ENCODE measurements at regions not wholly inside any gene's neighbourhood (a gene's known extent, or its start where the extent isn't known, plus 50 kb on each side); places are given as distances from the start of the nearest gene placed in this dataset.

DNA sequence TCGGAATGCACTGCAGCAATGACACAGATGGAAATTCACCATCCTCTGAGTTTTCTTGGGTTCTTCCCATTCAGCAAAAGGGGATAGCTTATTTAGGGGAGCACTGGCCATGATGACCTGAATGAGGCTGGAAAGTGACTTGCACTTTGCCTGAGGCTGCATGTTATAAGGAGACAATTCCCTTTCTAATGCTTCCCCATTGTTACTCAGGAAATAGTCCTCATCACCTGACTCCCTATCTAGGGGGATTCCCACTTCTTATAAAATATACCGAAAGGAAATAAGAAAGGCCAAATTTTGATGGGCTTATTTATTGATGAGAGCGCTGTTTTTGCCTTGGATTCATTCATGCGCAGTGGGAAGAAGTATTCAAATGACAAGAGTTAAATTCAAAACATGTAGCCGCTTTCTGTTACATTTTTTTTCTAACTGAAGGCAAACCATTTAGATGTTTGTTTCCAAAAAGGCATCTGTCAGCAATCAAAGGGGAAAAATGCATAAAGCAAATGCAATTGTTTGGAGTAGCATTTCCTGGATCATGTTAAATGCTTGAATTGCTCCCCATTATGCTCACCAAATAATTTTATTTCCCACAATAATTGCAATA, 220.3 kb upstream of the NFIA start (continued):
- TF ChIP-seq, protein P1, sequence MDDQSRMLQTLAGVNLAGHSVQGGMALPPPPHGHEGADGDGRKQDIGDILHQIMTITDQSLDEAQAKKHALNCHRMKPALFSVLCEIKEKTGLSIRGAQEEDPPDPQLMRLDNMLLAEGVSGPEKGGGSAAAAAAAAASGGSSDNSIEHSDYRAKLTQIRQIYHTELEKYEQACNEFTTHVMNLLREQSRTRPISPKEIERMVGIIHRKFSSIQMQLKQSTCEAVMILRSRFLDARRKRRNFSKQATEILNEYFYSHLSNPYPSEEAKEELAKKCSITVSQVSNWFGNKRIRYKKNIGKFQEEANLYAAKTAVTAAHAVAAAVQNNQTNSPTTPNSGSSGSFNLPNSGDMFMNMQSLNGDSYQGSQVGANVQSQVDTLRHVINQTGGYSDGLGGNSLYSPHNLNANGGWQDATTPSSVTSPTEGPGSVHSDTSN (CRISPR knock-in tag; IDR thresholded peaks at IDR 0.05) = no peak

DNA sequence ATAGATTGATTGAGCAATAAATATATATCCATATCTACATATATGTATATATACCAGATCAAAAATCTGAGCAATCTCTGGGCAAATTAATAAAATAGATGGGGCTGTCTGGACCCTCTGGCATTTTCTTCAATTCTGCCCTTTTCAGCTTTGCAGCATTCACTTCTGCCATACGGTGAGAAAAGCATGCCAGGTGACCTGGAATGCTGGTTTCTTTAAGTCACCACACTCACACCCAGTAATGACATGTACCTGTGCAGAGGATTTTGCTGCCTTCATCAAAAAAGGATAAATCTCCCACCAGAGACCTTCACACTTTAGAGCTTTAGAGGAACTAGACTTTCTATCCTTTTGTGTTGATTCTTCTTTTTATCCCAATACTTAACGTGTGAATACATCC, 223.2 kb upstream of the NFIA start:
- H3K4me3 ChIP-seq (ENCODE audit: low read depth, low read length) = no peak overlapping the region
- CTCF ChIA-PET = interaction anchor here (2.8 kb wide), 1 partner anchor 10 kb away, joined by 20 read pairs; no protein-coding TSS in a partner anchor
- no peak overlapping the region for H3K27ac ChIP-seq (ENCODE audit: extremely low read depth, low read depth, low read length)
- POLR2A ChIA-PET = no interaction called here
- H3K4me1 ChIP-seq (ENCODE audit: control insufficient read depth, insufficient read depth, low read length) = no peaks in the 10 kb centered on the region
- no peaks in the 10 kb centered on the region for H3K9me3 ChIP-seq (ENCODE audit: control insufficient read depth, insufficient read depth, low read depth, low read length)
- H3K36me3 ChIP-seq (ENCODE audit: control insufficient read depth in 2 of 2, insufficient read depth in 1 of 2, low read length in 2 of 2) = no peaks in the 10 kb centered on the region
- TF ChIP-seq IKZF3 (tag by site-specific recombination; IDR thresholded peaks at IDR 0.05) (no peak), ZBTB1 (tag by site-specific recombination; IDR thresholded peaks at IDR 0.05) (no peak), ZNF544 (tag by site-specific recombination; IDR thresholded peaks at IDR 0.05) (no peak), ZNF239 (tag by site-specific recombination; IDR thresholded peaks at IDR 0.05) (no peak), YY2 (tag by site-specific recombination; IDR thresholded peaks at IDR 0.05) (no peak), SP7 (tag by site-specific recombination; IDR thresholded peaks at IDR 0.05) (no peak), ZNF701 (tag by site-specific recombination; IDR thresholded peaks at IDR 0.05) (no peak), ZNF549 (tag by site-specific recombination; IDR thresholded peaks at IDR 0.05) (no peak), OSR2 (tag by site-specific recombination; IDR thresholded peaks at IDR 0.05) (no peak), ZNF121 (tag by site-specific recombination; IDR thresholded peaks at IDR 0.05) (no peak), YY1 (tag by site-specific recombination; IDR thresholded peaks at IDR 0.05) (no peak), ZFP41 (tag by site-specific recombination; IDR thresholded peaks at IDR 0.05; ENCODE audit: borderline replicate concordance) (no peak)
- TF ChIP-seq, protein P2, sequence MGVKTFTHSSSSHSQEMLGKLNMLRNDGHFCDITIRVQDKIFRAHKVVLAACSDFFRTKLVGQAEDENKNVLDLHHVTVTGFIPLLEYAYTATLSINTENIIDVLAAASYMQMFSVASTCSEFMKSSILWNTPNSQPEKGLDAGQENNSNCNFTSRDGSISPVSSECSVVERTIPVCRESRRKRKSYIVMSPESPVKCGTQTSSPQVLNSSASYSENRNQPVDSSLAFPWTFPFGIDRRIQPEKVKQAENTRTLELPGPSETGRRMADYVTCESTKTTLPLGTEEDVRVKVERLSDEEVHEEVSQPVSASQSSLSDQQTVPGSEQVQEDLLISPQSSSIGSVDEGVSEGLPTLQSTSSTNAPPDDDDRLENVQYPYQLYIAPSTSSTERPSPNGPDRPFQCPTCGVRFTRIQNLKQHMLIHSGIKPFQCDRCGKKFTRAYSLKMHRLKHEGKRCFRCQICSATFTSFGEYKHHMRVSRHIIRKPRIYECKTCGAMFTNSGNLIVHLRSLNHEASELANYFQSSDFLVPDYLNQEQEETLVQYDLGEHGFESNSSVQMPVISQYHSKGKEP (tag by site-specific recombination; IDR thresholded peaks at IDR 0.05) = no peak
- TF ChIP-seq, protein P3, sequence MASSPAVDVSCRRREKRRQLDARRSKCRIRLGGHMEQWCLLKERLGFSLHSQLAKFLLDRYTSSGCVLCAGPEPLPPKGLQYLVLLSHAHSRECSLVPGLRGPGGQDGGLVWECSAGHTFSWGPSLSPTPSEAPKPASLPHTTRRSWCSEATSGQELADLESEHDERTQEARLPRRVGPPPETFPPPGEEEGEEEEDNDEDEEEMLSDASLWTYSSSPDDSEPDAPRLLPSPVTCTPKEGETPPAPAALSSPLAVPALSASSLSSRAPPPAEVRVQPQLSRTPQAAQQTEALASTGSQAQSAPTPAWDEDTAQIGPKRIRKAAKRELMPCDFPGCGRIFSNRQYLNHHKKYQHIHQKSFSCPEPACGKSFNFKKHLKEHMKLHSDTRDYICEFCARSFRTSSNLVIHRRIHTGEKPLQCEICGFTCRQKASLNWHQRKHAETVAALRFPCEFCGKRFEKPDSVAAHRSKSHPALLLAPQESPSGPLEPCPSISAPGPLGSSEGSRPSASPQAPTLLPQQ (tag by site-specific recombination; IDR thresholded peaks at IDR 0.05) = no peak
- TF ChIP-seq, protein P4, sequence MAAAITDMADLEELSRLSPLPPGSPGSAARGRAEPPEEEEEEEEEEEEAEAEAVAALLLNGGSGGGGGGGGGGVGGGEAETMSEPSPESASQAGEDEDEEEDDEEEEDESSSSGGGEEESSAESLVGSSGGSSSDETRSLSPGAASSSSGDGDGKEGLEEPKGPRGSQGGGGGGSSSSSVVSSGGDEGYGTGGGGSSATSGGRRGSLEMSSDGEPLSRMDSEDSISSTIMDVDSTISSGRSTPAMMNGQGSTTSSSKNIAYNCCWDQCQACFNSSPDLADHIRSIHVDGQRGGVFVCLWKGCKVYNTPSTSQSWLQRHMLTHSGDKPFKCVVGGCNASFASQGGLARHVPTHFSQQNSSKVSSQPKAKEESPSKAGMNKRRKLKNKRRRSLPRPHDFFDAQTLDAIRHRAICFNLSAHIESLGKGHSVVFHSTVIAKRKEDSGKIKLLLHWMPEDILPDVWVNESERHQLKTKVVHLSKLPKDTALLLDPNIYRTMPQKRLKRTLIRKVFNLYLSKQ (tag by site-specific recombination; IDR thresholded peaks at IDR 0.05; ENCODE audit: borderline replicate concordance) = no peak

DNA sequence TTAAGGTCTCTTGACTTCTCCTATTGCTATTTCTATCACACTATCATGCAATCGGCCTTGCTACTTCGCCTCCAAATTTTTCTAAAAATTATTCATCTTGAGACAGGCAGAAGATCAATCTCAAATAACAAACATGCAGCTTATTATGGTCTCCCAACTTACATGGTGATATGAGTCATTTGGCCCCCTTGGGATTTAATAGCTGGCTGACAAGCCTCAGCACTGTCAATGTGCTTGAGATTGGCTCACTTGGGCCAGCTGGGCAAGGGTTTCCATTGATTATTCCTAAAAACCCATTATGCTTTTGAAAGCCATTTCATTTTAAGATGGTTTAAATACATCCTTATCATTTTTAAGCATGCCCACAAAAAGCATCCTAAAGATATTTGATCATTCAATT, 224.5 kb upstream of the NFIA start:
- no peak overlapping the region for H3K27ac ChIP-seq (ENCODE audit: extremely low read depth, low read depth, low read length)
- H3K4me1 ChIP-seq (ENCODE audit: control insufficient read depth, insufficient read depth, low read length) = no peaks in the 10 kb centered on the region
- H3K9me3 ChIP-seq (ENCODE audit: control insufficient read depth, insufficient read depth, low read depth, low read length) = no peaks in the 10 kb centered on the region
- H3K36me3 ChIP-seq (ENCODE audit: control insufficient read depth in 2 of 2, insufficient read depth in 1 of 2, low read length in 2 of 2) = no peaks in the 10 kb centered on the region
- ChIA-PET CTCF (interaction anchor here (1.1 to 2.8 kb wide), 3 partner anchors 8 to 634 kb away, joined by 4 to 20 read pairs (median 8); no protein-coding TSS in a partner anchor), POLR2A (interaction anchor here (0.6 kb wide), 1 partner anchor 886 kb away, joined by 8 read pairs; no protein-coding TSS in a partner anchor)
- no peak overlapping the region for H3K4me3 ChIP-seq (ENCODE audit: low read depth, low read length)
- no peak for TF ChIP-seq ZBTB20 (tag by site-specific recombination; IDR thresholded peaks at IDR 0.05)
- TF ChIP-seq, protein P5, sequence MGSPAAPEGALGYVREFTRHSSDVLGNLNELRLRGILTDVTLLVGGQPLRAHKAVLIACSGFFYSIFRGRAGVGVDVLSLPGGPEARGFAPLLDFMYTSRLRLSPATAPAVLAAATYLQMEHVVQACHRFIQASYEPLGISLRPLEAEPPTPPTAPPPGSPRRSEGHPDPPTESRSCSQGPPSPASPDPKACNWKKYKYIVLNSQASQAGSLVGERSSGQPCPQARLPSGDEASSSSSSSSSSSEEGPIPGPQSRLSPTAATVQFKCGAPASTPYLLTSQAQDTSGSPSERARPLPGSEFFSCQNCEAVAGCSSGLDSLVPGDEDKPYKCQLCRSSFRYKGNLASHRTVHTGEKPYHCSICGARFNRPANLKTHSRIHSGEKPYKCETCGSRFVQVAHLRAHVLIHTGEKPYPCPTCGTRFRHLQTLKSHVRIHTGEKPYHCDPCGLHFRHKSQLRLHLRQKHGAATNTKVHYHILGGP (tag by site-specific recombination; IDR thresholded peaks at IDR 0.05) = peak; percentile 55; the same call in 1 of the 2 replicates
- 0 out of 2 replicates have a peak, but pooled peaks have one; percentile 9 for TF ChIP-seq ZNF335 (tag by site-specific recombination; conservative IDR thresholded peaks at IDR 0.05)
- TF ChIP-seq KLF8 (tag by site-specific recombination; IDR thresholded peaks at IDR 0.05) = no peak

Data from HEK293 (cell line).